Activated CD4-positive, alpha-beta T cell treated with anti-CD3 and anti-CD28 coated beads, Interleukin-2, Interleukin-4, amounts not matched to agents 100 ng/mL and 50 ng/mL, durations not matched to agents 16 hours and 8 hours (primary cell): ENCODE measurements at regions not wholly inside any gene's neighbourhood (a gene's known extent, or its start where the extent isn't known, plus 50 kb on each side); places are given as distances from the start of the nearest gene placed in this dataset.

Experiments used
- DNase-seq: peaks from one replicate; pipeline ENCODE4 v3.0.0-alpha.2; 2020; ENCODE audit warnings: low spot score

- DNase-seq = no peak
Measured at GRCh38 chr13:111516712-111517640, 196.5 kb downstream of the TEX29 start.

DNA sequence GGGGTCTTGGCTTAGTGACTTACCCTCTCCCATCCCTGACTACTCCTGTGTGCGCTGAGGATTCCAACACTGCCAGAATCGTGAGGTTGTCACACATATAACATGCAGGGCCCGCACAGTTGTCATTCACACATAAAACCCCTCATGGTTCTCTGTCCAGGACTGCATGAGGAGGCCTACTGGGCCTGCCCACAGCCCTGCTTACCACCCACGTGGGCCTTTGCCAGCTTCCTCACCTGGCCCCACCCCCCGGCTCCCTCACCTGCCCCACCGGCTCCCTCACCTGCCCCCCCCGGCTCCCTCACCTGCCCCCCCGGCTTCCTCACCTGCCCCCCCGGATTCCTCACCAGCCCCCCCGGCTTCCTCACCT lies 197.2 kb downstream of the TEX29 start:
- DNase-seq = no peak

DNA sequence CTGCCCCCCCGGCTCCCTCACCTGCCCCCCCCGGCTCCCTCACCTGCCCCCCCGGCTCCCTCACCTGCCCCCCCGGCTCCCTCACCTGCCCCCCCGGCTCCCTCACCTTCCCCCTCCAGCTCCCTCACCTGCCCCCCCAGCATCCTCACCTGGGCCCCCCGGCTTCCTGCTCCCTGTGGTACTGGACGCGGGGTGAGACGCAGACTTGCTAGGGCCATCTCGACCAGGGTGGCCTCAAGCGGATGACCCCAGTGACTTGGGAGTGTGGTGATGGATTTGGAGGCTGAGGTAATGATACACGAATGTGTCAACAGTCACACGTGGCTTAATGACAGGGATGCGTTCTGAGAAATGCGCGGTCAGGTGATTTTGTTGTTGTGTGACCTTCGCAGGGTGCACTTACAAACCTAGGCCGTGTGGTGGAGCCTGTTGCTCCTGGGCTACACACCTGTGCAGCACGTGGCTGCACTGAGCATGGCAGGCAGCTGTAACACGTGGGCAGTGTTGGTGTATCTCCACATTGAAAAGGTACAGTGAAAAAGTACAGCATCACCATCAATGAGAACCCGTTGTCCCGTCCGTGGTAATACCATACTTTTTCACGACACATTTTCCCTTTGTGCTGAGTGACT lies 197.8 kb downstream of the TEX29 start:
- no peak for DNase-seq

- no peak for DNase-seq
Measured at GRCh38 chr13:111519041-111519440, 198.6 kb downstream of the TEX29 start.

- DNase-seq = no peak
Measured at GRCh38 chr13:111519490-111520170, 199.2 kb downstream of the TEX29 start.

- no peak for DNase-seq
Measured at GRCh38 chr13:111521030-111521429, 200.6 kb downstream of the TEX29 start.

DNA sequence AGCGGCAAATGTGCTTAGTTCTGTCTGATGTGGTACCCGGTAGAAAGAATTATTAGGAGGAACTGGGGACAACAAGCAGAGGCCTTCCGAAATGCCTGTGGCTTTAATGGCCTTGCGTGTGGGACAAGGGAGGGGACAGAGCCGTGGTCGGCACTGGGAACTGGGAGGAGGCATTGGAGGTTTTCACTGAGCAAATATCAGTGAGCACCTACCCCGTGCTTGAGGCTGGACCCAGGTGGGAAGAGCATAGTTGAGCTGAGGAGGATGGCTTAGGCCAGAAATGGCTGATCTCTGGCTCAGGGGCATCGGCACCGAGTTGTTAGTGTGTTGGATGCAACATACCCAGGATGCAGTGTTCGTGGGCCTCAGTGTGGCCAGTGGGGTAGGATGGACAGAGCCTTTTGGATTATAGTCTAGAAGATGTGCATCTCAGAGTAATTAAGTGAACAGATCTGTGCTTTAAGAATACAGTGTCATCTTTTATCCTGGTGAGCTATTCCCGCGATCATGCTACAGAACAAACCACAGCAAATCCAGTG lies 201.3 kb downstream of the TEX29 start:
- no peak for DNase-seq

DNA sequence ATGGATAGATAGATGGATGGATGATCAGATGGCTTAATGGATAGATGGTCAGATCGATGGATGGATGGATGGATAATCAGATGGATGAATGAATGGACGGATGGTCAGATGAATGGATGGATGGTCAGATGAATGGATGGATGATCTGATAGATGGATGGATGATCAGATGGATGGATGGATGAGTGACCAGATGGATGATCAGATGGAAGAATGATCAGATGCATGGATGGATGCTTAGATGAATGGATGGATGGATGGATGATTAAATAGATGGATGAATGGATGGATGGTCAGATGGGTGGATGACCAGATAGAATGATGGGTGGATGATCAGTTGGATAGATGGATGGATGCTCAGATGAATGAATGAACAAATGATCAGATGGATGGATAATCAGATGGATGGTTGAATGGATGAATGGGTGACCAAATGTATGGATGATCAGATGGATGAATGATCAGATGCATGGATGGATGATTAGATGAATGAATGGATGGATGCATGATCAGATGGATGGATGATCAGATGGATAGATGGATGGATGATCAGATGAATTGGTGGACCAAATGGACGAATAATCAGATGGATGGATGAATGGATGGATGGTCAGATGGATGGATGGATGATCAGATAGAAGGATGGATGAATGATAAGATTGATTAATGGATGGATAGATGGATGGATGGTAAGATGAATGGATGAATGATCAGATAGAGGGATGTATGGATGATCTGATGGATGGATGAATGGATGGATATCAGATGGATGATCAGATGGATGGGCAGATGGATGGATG lies 205.1 kb downstream of the TEX29 start:
- no peak for DNase-seq

- no peak for DNase-seq
Measured at GRCh38 chr13:111526922-111527321, 206.5 kb downstream of the TEX29 start.

DNA sequence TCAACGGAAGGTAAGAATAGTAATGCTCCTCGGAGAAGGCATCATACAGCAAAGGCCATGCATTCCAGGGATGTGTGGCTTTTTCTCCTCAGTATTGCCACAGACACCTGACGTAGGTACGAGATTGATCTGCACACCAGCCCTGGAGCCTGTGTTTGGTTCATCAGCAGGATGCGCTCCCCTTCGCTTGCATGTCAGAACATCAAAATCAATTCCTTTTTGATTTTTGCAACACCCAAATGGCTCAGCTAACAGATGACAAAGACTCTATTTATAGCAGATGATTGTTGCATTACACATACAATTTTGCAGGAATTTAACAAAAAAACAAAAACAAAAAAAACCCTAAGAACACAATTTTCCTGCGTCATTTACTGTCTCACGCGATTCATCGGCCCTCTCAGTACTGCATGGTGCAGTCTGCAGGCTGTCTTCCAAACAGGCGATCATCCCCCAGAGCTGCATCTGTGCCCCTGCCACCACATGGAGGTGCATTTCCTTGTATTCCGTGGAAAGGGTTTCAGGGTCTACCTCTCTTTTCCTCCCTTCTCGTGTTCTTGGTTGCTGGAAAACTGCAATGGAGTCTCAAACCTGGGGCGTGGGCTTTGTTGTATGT lies 207.3 kb downstream of the TEX29 start:
- no peak for DNase-seq

DNA sequence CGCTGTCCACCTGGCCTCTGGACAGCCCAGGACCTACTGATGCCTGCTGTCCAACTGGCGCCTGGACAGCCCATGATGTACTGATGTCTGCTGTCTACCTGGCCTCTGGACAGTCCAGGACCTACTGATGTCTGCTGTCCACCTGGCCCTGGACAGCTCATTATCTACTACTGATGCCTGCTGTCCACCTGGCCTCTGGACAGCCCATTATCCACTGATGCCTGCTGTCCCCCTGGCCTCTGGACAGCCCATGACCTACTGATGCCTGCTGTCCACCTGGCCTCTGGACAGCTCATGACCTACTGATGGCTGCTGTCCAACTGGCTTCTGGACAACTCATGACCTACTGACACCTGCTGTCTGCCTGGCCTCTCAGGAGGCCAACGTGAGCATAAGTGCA lies 208.1 kb downstream of the TEX29 start:
- no peak for DNase-seq

GRCh38 chr13:111530137-111530870 lies 209.9 kb downstream of the TEX29 start:
- DNase-seq = no peak

DNA sequence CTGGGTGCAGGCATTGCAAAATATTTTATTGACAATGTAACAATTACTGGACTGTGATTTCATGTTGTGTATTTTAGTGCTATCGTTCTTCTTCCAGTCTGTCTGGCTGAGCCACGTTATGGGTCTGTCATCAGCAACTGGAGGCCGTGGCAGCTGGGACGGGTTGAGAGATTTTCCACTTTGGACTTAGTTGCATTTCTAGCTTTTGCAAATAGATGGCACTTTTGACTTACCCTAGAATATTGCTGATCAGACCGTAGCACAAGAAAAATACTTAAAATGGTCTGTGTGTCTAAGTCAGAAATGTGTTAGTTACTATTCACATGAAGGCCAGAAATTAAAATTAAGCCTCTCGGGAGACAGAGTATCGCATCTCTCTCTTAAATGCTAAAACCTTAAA lies 211.1 kb downstream of the TEX29 start:
- DNase-seq = no peak

- DNase-seq = no peak
Measured at GRCh38 chr13:111532111-111532510, 211.7 kb downstream of the TEX29 start.

DNA sequence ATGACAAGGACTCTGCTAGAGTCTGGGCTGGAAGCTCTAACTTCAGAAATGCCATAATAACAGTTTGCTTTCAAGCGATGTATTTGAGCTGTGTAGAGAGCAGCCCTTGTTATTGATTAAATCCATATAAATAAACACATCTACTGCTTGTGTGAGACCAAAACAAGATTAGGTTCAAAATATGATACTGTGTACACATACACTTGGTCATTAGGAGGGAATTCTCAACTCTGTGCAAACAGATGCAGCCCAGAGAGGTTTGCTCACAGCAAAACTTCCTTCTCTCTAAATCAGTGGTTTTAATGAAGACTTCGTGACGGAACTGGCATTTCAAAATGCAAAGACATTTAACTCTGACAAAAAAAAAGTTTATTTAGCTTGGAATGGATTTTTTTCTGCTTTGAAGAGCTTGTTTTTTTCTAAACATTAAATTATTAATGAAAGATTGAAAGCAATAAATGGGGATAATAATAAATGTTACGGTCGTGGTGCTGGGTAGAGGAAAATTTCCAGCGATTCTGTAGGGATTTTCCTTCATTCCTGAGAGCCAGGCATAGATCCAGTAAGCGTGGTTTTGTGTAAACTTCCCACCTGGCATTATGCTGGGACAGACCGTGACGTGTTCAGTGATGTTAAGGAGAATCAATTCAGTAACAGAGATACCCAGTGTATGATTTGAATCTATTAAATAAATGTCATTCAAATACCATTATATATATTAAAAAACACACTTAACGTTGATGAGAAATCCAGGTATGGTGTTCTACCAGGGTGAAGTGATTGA lies 213.7 kb downstream of the TEX29 start:
- DNase-seq = no peak

- no peak for DNase-seq
Measured at GRCh38 chr13:111534751-111535522, 214.5 kb downstream of the TEX29 start.

GRCh38 chr13:111535523-111535811 lies 215.0 kb downstream of the TEX29 start:
- no peak for DNase-seq

DNA sequence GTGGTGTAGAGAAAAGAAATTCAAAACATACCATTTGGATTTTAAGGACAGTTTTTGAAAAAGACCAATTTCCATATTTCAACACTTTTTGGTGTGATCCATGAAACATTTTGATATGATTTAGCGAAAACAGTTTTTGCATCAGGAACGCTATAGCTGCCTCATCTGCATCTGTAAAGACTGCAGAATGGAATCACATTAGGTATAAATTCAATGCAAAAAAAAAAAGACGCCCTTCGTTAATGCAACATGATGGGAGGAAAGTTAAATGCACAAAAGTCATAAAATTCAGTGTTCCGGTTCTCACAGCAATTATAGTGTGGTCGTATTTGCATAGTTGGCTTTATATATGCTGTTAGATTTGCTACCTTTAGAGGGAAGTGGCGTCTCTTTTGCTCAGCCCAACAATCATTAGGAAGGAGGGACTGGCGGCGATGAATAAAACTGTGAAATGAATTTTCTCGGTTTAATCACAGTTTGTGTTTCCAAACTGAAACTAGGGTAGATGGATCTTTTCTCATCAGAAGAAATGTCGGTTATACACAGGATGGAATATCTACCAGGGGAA lies 215.7 kb downstream of the TEX29 start:
- no peak for DNase-seq

DNA sequence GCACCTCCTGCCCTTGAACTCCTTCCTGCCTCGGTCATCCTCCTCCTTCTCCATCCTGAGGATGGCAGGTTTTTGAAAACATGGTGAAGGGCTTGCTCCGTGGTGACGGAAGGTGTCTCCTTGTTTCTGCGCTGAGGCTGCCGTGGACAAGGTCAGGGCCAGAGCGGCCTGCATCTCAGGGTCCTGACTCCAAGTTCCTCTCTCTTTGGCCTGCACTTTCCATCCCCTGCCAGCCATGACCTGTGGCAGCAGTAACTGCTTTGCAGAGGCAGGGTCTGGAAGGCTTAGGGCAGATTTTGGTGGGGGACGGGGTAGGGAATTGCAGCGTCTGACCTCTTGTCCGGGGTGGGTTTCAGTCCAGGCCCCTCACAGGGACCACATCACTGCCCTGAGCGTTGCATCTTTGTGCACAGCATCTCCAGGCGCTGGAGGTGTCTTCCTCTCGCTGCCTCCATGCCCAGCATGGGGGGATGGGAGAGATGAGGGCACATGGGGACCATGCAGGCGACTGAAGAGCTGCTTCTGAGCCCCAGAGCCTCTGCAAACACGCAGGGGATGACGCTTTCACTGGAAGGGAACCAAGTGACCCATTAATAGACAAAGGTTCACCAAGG lies 216.8 kb downstream of the TEX29 start:
- no peak for DNase-seq
